Adrenal gland (tissue), 9 donors: ENCODE measurements at regions not wholly inside any gene's neighbourhood (a gene's known extent, or its start where the extent isn't known, plus 50 kb on each side); places are given as distances from the start of the nearest gene placed in this dataset.

Experiments used
- DNase-seq, 7 donors: peaks; one replicate each; pipeline ENCODE4 v3.0.0-alpha.2; 2019 to 2020
- H3K27ac ChIP-seq, 5 donors: fragments of 200-600 bp; sonication (generic) in 4 of 5; 1 replicate in 3 of 5; 2 replicates in 2 of 5; pipeline versions ENCODE4 v1.5.1 to v1.8.0; 2016 to 2020; ENCODE audit warnings: mild to moderate bottlenecking in 1 of 5
- H3K27me3 ChIP-seq: fragments of 200-600 bp; 2 replicates; pipeline ENCODE4 v1.8.0; 2021
- H3K36me3 ChIP-seq, 2 donors: fragments of 200-600 bp; replicated peaks in 1 of 2; 1 replicate in 1 of 2; 2 replicates in 1 of 2; pipeline versions ENCODE4 v1.5.1 to v1.8.0; 2018 to 2022
- H3K4me1 ChIP-seq, 2 donors: fragments of 200-600 bp; replicated peaks in 1 of 2; 1 replicate in 1 of 2; 2 replicates in 1 of 2; pipeline versions ENCODE4 v1.5.1 to v1.8.0; 2018 to 2021
- H3K4me3 ChIP-seq, 4 donors: fragments of 200-600 bp; sonication (generic) in 3 of 4; one replicate each; pipeline ENCODE4 v1.5.1; 2016 to 2018
- H3K9me3 ChIP-seq, 3 donors: fragments of 200-600 bp; sonication (generic) in 1 of 3; replicated peaks in 1 of 3; 1 replicate in 2 of 3; 2 replicates in 1 of 3; pipeline versions ENCODE4 v1.5.1 to v1.8.0; 2016 to 2021
- POLR2A ChIP-seq, 2 donors: fragments of 450-650 bp; IDR thresholded peaks; one replicate each; pipeline ENCODE4 v1.6.1; 2017; ENCODE audit warnings: antibody characterized with exemption in 2 of 2, mild to moderate bottlenecking in 2 of 2, moderate library complexity in 1 of 2
- WGBS, 4 donors: extraction: QIAGEN DNeasy Blood & Tissue Kit in 2 of 4; methylation state at CpG; one replicate each; pipeline versions ENCODE4 v1.1.5 to v1.1.7; 2013 to 2017; 5-methylcytosine and 5-hydroxymethylcytosine counted together
- intact Hi-C, 2 donors: fragments of 100-400 bp; cut with DNase I; formaldehyde crosslinking; loops; one replicate each; pipeline versions ENCODE4 v1.14.1 to v1.15.0; 2022 to 2023
- TF ChIP-seq, protein P1 (sequence below), 6 experiments: fragments of 450-650 bp in 4 of 6; fragments of 200-600 bp in 2 of 6; sonication (generic) in 1 of 6; IDR thresholded peaks; 1 replicate in 5 of 6; 2 replicates in 1 of 6; pipeline versions ENCODE4 v1.5.1 to v1.8.0; 2016 to 2021; ENCODE audit warnings: antibody characterized with exemption in 6 of 6, mild to moderate bottlenecking in 2 of 6, moderate library complexity in 1 of 6
- donor health status: healthy with polysubstance abuse.
- donor health status: Bipolar disorder and iron deficiency.
- donor health status: DM: yes; HTN: yes; CAD: no.
- donor health status: DM: no; HTN: no; CAD: no.
- donor health status: DM: no; HTN: no; CAD: no.

DNA sequence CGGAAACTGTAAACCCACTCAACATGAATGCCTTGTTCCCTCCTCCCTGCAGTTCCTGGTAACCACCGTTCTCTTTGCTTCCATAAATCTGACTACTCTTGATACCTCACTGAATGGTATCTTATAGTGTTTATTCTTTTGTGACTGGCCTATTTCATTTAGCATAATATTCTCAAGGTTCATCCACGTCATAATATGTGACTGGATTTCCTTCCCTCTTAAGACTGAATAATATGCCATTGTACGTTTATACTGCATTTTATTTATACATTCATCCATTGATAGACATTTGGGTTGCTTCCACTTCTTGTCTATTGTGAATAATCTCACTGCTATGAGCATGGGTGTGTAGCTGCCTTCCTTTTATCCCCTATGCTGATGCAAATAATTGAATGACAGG is 253.3 kb upstream of the SMARCA2 start:
- Histone ChIP-seq H3K36me3 (no peaks in the 10 kb centered on the region), H3K4me1 (no peaks in the 10 kb centered on the region), H3K9me3 (no peaks in the 10 kb centered on the region), H3K4me3 (no peak overlapping the region), H3K27ac (no peak overlapping the region), H3K27me3 (no peaks in the 10 kb centered on the region)
- no peak for TF ChIP-seq POLR2A (IDR thresholded peaks at IDR 0.05)
- TF ChIP-seq, protein P1, sequence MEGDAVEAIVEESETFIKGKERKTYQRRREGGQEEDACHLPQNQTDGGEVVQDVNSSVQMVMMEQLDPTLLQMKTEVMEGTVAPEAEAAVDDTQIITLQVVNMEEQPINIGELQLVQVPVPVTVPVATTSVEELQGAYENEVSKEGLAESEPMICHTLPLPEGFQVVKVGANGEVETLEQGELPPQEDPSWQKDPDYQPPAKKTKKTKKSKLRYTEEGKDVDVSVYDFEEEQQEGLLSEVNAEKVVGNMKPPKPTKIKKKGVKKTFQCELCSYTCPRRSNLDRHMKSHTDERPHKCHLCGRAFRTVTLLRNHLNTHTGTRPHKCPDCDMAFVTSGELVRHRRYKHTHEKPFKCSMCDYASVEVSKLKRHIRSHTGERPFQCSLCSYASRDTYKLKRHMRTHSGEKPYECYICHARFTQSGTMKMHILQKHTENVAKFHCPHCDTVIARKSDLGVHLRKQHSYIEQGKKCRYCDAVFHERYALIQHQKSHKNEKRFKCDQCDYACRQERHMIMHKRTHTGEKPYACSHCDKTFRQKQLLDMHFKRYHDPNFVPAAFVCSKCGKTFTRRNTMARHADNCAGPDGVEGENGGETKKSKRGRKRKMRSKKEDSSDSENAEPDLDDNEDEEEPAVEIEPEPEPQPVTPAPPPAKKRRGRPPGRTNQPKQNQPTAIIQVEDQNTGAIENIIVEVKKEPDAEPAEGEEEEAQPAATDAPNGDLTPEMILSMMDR (IDR thresholded peaks at IDR 0.05): no peak
- intact Hi-C loops: no loop called here
- DNase-seq: no peak
- 54 to 62% (median 61%) methylated on average over 4 of the region's 4 CpGs for WGBS, 4 donors

GRCh38 chr9:1766042-1766441 is 249.1 kb upstream of the SMARCA2 start:
- TF ChIP-seq, protein P1 (IDR thresholded peaks at IDR 0.05): no peak
- no peak for TF ChIP-seq POLR2A (IDR thresholded peaks at IDR 0.05)
- Histone ChIP-seq H3K4me1 (no peaks in the 10 kb centered on the region), H3K4me3 (no peak overlapping the region), H3K9me3 (no peaks in the 10 kb centered on the region), H3K27ac (no peak overlapping the region), H3K27me3 (no peaks in the 10 kb centered on the region), H3K36me3 (no peaks in the 10 kb centered on the region)
- intact Hi-C loops: no loop called here
- no peak for DNase-seq
- 47 to 58% (median 55%) methylated on average over 2 of the region's 2 CpGs for WGBS, 4 donors

GRCh38 chr9:1768561-1768960 is 246.6 kb upstream of the SMARCA2 start:
- Histone ChIP-seq H3K9me3 (no peaks in the 10 kb centered on the region), H3K4me3 (no peak overlapping the region), H3K36me3 (no peaks in the 10 kb centered on the region), H3K4me1 (no peaks in the 10 kb centered on the region), H3K27ac (no peak overlapping the region), H3K27me3 (no peaks in the 10 kb centered on the region)
- DNase-seq: no peak
- intact Hi-C loops: no loop called here
- 43 to 73% (median 51%) methylated on average over 3 of the region's 3 CpGs for WGBS, 4 donors
- TF ChIP-seq, protein P1 (IDR thresholded peaks at IDR 0.05): no peak
- no peak for TF ChIP-seq POLR2A (IDR thresholded peaks at IDR 0.05)

DNA sequence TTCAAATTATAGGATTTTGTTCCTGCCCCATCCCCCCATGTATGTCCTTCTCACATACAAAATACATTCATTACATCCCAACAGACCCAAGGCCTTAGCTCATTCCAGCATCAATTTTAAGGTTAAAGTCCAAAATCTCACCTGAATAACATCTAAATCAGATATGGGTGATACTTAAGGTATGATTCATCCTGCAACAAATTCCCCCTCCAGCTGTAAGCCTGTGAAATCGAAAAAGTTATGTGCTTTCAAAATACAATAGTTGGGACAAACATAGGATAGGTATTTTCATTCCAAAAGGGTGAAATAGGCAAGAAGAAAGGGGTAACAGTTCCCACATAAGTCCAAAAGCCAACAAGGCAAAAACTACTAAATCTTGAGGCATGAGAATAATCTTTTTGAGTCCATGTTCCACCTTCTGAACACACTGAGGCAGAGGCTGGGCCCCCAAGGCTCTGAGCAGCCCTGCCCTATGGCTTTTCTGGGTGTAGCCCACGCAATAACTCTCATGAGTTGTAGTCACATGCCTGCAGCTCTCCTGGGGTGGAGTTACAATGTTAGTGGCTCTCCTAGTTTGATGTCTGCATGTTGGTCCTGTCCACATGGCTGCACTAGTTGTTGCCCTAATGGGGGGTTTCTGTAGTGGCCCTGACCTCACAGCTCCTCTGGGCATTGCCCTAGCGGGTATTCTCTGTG is 243.9 kb upstream of the SMARCA2 start:
- no peaks in the 10 kb centered on the region for H3K9me3 ChIP-seq
- TF ChIP-seq POLR2A (IDR thresholded peaks at IDR 0.05): no peak
- TF ChIP-seq, protein P1 (IDR thresholded peaks at IDR 0.05): no peak
- H3K27me3 ChIP-seq: no peaks in the 10 kb centered on the region
- no peak for DNase-seq
- intact Hi-C loops: no loop called here
- H3K36me3 ChIP-seq: no peaks in the 10 kb centered on the region
- no peaks in the 10 kb centered on the region for H3K4me1 ChIP-seq
- no peak overlapping the region for H3K4me3 ChIP-seq
- WGBS, 4 donors: 51 to 61% (median 57%) methylated on average over 2 to 3 of the region's 3 CpGs
- H3K27ac ChIP-seq: no peak overlapping the region
